Colon (tissue), 2 donors: ENCODE measurements at regions not wholly inside any gene's neighbourhood (a gene's known extent, or its start where the extent isn't known, plus 50 kb on each side); places are given as distances from the start of the nearest gene placed in this dataset.

ENCODE experiments used
- FAIRE-seq: peaks from 2 replicates; lab custom pipeline; 2012; peaks lifted over from hg19 to GRCh38; lab: Jason Lieb, UNC
- donor health status: control.
- donor health status: control.

GRCh38 chr2:9105601-9106337, 100.8 kb upstream of the ASAP2 start:
- FAIRE-seq, result no peak

GRCh38 chr2:9103663-9104277, 100.3 kb upstream of the MBOAT2 start:
- FAIRE-seq, result no peak

GRCh38 chr2:9102861-9103662, 99.6 kb upstream of the MBOAT2 start:
- FAIRE-seq, result no peak

GRCh38 chr2:9101763-9102425, 98.4 kb upstream of the MBOAT2 start:
- no peak for FAIRE-seq

GRCh38 chr2:9100080-9100876, 96.8 kb upstream of the MBOAT2 start:
- FAIRE-seq, result no peak

- no peak for FAIRE-seq
Observed at GRCh38 chr2:9099341-9099751, 95.9 kb upstream of the MBOAT2 start.

- FAIRE-seq, result no peak
Observed at GRCh38 chr2:9097892-9098291, 94.4 kb upstream of the MBOAT2 start.

- no peak for FAIRE-seq
Observed at GRCh38 chr2:9097239-9097638, 93.8 kb upstream of the MBOAT2 start.

- FAIRE-seq, result no peak
Observed at GRCh38 chr2:9096761-9097160, 93.3 kb upstream of the MBOAT2 start.

GRCh38 chr2:9095690-9096089, 92.2 kb upstream of the MBOAT2 start:
- no peak for FAIRE-seq

GRCh38 chr2:9095226-9095625, 91.7 kb upstream of the MBOAT2 start:
- FAIRE-seq, result no peak

GRCh38 chr2:9094117-9094516, 90.6 kb upstream of the MBOAT2 start:
- FAIRE-seq, result no peak

GRCh38 chr2:9093324-9093723, 89.8 kb upstream of the MBOAT2 start:
- FAIRE-seq, result no peak

GRCh38 chr2:9092383-9093282, 89.1 kb upstream of the MBOAT2 start:
- no peak for FAIRE-seq

- FAIRE-seq, result no peak
Observed at GRCh38 chr2:9091811-9092210, 88.3 kb upstream of the MBOAT2 start.

GRCh38 chr2:9089831-9090230, 86.3 kb upstream of the MBOAT2 start:
- FAIRE-seq, result no peak

GRCh38 chr2:9087121-9087681, 83.7 kb upstream of the MBOAT2 start:
- no peak for FAIRE-seq

GRCh38 chr2:9086465-9086864, 83.0 kb upstream of the MBOAT2 start:
- FAIRE-seq, result no peak

GRCh38 chr2:9085353-9085752, 81.9 kb upstream of the MBOAT2 start:
- no peak for FAIRE-seq

GRCh38 chr2:9083287-9083686, 79.8 kb upstream of the MBOAT2 start:
- no peak for FAIRE-seq
